Breast epithelium (tissue), 4 donors: ENCODE measurements at regions not wholly inside any gene's neighbourhood (a gene's known extent, or its start where the extent isn't known, plus 50 kb on each side); places are given as distances from the start of the nearest gene placed in this dataset.

Experiments used
- DNase-seq, 2 donors: peaks; one replicate each; pipeline ENCODE4 v3.0.0-alpha.2; 2019; ENCODE audit warnings: low spot score in 2 of 2
- H3K27ac ChIP-seq, 2 donors: fragments of 200-600 bp; sonication (generic) in 1 of 2; one replicate each; pipeline ENCODE4 v1.5.1; 2016 to 2019; ENCODE audit warnings: mild to moderate bottlenecking in 1 of 2
- H3K27me3 ChIP-seq, 2 donors: fragments of 200-600 bp; sonication (generic) in 1 of 2; one replicate each; pipeline versions ENCODE4 v1.5.1 to v1.6.0; 2017 to 2019; ENCODE audit warnings: control low read depth in 1 of 2, mild to moderate bottlenecking in 1 of 2
- H3K36me3 ChIP-seq: fragments of 200-600 bp; one replicate; pipeline ENCODE4 v1.5.1; 2019
- H3K4me1 ChIP-seq, 2 donors: fragments of 200-600 bp; sonication (generic); one replicate each; pipeline ENCODE4 v1.5.1; 2016 to 2019; ENCODE audit warnings: control low read depth in 1 of 2
- H3K4me3 ChIP-seq, 3 donors: fragments of 200-600 bp; sonication (generic); 1 replicate in 2 of 3; 2 replicates in 1 of 3; pipeline ENCODE4 v1.5.1; 2016 to 2019; ENCODE audit warnings: mild to moderate bottlenecking in 3 of 3, moderate library complexity in 2 of 3
- H3K9me3 ChIP-seq, 2 donors: fragments of 200-600 bp; sonication (generic) in 1 of 2; one replicate each; pipeline ENCODE4 v1.5.1; 2016 to 2019; ENCODE audit warnings: control low read depth in 1 of 2
- POLR2A ChIP-seq: fragments of 450-650 bp; IDR thresholded peaks from one replicate; pipeline ENCODE4 v1.6.1; 2016; ENCODE audit warnings: antibody characterized with exemption, mild to moderate bottlenecking, moderate library complexity
- POLR2AphosphoS5 ChIP-seq, 3 donors: sonication (generic); formaldehyde crosslinking; IDR thresholded peaks; one replicate each; pipeline ENCODE4 v1.6.1; 2017; ENCODE audit warnings: antibody characterized with exemption in 3 of 3
- intact Hi-C: fragments of 100-400 bp; cut with DNase I; formaldehyde crosslinking; loops from one replicate; pipeline ENCODE4 v1.15.1; 2023; ENCODE audit warnings: low total_unique reads
- TF ChIP-seq, protein P1 (sequence below), 3 donors: fragments of 450-650 bp; IDR thresholded peaks; one replicate each; pipeline ENCODE4 v1.5.1; 2016 to 2017; ENCODE audit warnings: antibody characterized with exemption in 3 of 3, mild to moderate bottlenecking in 3 of 3, moderate library complexity in 3 of 3

DNA sequence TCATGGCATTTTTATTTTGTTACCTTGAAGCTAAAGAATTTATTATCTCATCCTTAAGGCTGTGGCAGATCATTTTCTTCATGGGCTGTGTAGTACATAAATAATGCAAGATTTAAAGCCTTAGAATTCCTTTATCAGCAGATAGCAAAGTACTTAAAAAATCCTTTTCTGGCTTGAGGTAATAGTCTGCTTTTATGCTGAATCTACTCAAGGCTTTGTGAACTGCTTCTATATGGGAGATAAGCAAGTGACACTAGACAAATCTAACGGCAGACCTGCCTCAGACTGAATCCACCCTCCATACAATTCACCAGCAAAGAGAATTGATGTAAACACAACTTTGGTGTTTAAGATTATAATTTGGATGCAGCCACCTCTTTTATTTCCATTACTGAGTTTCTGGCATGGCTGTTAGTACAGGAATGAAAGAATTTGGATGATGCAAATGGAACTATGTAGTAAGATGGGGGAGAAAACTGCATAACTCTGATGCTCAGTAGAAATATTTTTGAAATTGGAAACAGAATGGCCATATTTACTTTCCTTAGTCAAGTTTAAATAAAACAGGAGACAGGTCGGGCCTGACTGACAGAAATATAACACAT is 1121.5 kb downstream of the NAALADL2 start:
- H3K9me3 ChIP-seq: no peaks in the 10 kb centered on the region
- no peak overlapping the region for H3K4me3 ChIP-seq
- intact Hi-C loops: no loop called here
- no peaks in the 10 kb centered on the region for H3K4me1 ChIP-seq
- TF ChIP-seq POLR2A (no peak), POLR2AphosphoS5 (IDR thresholded peaks at IDR 0.05) (no peak)
- TF ChIP-seq, protein P1, sequence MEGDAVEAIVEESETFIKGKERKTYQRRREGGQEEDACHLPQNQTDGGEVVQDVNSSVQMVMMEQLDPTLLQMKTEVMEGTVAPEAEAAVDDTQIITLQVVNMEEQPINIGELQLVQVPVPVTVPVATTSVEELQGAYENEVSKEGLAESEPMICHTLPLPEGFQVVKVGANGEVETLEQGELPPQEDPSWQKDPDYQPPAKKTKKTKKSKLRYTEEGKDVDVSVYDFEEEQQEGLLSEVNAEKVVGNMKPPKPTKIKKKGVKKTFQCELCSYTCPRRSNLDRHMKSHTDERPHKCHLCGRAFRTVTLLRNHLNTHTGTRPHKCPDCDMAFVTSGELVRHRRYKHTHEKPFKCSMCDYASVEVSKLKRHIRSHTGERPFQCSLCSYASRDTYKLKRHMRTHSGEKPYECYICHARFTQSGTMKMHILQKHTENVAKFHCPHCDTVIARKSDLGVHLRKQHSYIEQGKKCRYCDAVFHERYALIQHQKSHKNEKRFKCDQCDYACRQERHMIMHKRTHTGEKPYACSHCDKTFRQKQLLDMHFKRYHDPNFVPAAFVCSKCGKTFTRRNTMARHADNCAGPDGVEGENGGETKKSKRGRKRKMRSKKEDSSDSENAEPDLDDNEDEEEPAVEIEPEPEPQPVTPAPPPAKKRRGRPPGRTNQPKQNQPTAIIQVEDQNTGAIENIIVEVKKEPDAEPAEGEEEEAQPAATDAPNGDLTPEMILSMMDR (IDR thresholded peaks at IDR 0.05): no peak
- H3K36me3 ChIP-seq: no peaks in the 10 kb centered on the region
- DNase-seq: no peak
- no peak overlapping the region for H3K27ac ChIP-seq
- H3K27me3 ChIP-seq: no peaks in the 10 kb centered on the region

DNA sequence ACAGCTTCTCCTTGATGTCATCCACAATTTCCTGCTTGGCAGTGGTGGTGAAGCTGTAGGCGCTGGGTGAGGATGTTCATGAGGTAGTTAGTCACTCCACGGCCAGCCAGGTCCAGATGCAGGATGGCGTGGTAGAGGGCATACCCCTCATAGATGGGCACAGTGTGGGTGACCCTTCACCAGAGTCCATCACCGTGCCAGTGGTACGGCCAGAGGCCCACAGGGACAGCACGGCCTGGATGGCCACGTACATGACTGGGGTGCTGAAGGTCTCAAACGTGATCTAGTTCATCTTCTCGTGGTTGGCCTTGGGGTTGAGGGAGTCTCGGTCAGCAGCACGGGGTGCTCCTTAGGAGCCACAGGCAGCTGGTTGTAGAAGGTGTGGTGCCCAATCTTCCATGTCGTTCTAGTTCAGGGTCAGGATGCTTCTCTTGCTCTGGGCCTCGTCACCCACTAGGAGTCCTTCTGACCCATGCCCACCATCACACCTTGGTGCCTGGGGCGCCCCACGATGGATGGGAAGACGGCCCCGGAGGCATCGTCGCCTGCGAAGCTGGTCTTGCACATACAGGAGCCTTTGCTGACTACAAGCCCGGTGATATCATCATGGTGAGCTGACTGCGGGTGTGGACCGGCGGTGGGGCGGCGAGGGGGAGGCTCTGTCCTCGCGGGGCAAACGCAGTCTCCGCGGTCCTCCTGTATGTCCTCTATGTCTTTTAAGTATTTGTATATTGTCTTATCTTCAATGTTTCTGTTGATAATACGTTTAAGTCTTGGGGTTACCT is 1119.0 kb downstream of the NAALADL2 start:
- peak in 1 of 2 donors; percentile 49 for DNase-seq
- Histone ChIP-seq H3K27me3 (no peaks in the 10 kb centered on the region), H3K4me3 (no peak overlapping the region), H3K4me1 (no peaks in the 10 kb centered on the region), H3K36me3 (no peaks in the 10 kb centered on the region), H3K27ac (no peak overlapping the region), H3K9me3 (no peaks in the 10 kb centered on the region)
- intact Hi-C loops: no loop called here
- TF ChIP-seq, protein P1 (IDR thresholded peaks at IDR 0.05): no peak
- TF ChIP-seq POLR2A: no peak
- no peak for TF ChIP-seq POLR2AphosphoS5 (IDR thresholded peaks at IDR 0.05)

DNA sequence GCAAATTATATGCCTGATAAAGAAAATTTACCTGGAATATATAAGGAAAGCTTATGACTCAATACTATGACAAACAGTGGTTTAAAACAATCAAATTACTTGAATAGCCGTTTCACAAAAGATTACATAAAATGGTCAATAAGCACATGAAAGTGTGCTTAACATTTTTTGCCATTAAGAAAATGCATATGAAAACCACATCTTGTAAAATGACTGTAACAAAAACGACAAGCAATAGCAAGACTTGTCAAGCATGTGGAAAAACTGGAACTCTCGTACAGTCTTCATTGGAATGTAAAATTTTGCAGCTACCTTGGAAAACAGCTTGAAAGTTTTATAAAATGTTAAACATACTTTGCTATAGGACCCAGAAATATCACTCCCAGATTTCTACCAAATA is 1110.3 kb downstream of the NAALADL2 start:
- H3K27ac ChIP-seq: no peak overlapping the region
- no peaks in the 10 kb centered on the region for H3K36me3 ChIP-seq
- intact Hi-C loops: no loop called here
- H3K4me3 ChIP-seq: no peak overlapping the region
- H3K9me3 ChIP-seq: peaks cover 0 to 30% of the 10 kb centered on the region in 2 donors
- TF ChIP-seq POLR2AphosphoS5 (IDR thresholded peaks at IDR 0.05): no peak
- H3K27me3 ChIP-seq: no peaks in the 10 kb centered on the region
- DNase-seq: no peak
- H3K4me1 ChIP-seq: no peaks in the 10 kb centered on the region

DNA sequence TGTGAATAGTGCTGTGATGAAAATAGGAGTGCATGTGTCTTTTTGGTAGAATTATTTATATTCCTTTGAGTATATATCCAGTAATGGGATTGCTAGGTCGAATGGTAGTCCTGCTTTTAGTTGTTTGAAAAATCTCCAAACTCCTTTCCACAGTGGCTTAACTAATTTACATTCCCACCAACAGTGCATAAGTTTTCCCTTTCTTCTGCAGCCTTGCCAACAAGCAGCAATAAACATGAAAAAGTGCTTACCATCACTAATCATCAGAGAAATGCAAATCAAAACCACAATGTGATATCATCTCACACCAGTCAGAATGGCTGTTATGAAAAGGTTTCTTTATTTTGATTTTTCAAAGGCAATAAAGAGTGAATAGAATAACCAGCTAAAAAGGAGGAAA is 1105.9 kb downstream of the NAALADL2 start:
- Histone ChIP-seq H3K4me1 (no peaks in the 10 kb centered on the region), H3K9me3 (peaks cover 0 to 30% of the 10 kb centered on the region in 2 donors), H3K4me3 (no peak overlapping the region), H3K36me3 (no peaks in the 10 kb centered on the region), H3K27me3 (no peaks in the 10 kb centered on the region), H3K27ac (no peak overlapping the region)
- intact Hi-C loops: no loop called here
- DNase-seq: no peak
- TF ChIP-seq, protein P1 (IDR thresholded peaks at IDR 0.05): no peak
- TF ChIP-seq POLR2AphosphoS5 (IDR thresholded peaks at IDR 0.05): no peak
- no peak for TF ChIP-seq POLR2A

DNA sequence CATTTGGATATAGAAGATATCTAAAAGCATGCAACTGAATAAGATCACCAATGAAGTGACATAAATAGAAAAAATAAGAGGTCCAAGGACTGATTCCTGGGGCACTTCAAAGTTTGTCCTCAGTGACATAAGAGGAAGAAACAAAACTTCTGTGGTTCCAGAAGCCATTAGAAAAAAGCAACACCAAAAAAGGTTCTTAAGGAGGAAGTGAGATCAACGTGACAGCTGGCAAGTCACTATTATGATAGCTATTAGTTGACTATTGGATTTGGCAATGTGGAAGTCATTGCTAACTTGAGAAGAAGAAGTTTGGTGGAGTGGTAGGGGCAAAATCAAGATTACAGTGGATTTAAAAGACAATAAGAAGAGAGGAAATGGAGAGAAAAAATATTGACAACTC is 1098.3 kb downstream of the NAALADL2 start:
- no peaks in the 10 kb centered on the region for H3K27me3 ChIP-seq
- intact Hi-C loops: loop anchor here (5.0 kb wide), 1 partner anchor 635 kb away; no protein-coding TSS in a partner anchor
- H3K27ac ChIP-seq: no peak overlapping the region
- no peaks in the 10 kb centered on the region for H3K36me3 ChIP-seq
- H3K4me3 ChIP-seq: no peak overlapping the region
- H3K4me1 ChIP-seq: no peaks in the 10 kb centered on the region
- DNase-seq: no peak
- TF ChIP-seq, protein P1 (IDR thresholded peaks at IDR 0.05): no peak
- TF ChIP-seq POLR2A: no peak
- H3K9me3 ChIP-seq: no peaks in the 10 kb centered on the region
